HL-60/S4 (cell line): ENCODE measurements at regions not wholly inside any gene's neighbourhood (a gene's known extent, or its start where the extent isn't known, plus 50 kb on each side); places are given as distances from the start of the nearest gene placed in this dataset.
"Not testable (repeated sequence)": the region's sequence is repeated elsewhere in the genome, so short reads cannot be mapped to it uniquely, and the experiment has no call there.

Experiments
- in situ Hi-C: fragments of 300-500 bp; cut with MboI; formaldehyde crosslinking; loops from 2 replicates; pipeline ENCODE4 v1.14.3; 2022; ENCODE audit warnings: low sequenced_read_pairs

GRCh38 chr16:16448423-16448822 is 69.5 kb downstream of the NPIPA7 start:
- in situ Hi-C loops, result not testable (repeated sequence)

- in situ Hi-C loops, result not testable (repeated sequence)
These were observed 70.8 kb downstream of the NPIPA7 start for GRCh38 chr16:16449712-16450237.

GRCh38 chr16:16451721-16452410 is 72.9 kb downstream of the NPIPA7 start:
- in situ Hi-C loops, result not testable (repeated sequence)

GRCh38 chr16:16458579-16458978 is 79.6 kb downstream of the NPIPA7 start:
- in situ Hi-C loops, result not testable (repeated sequence)

GRCh38 chr16:16463792-16464191 is 84.9 kb downstream of the NPIPA7 start:
- in situ Hi-C loops, result not testable (repeated sequence)

GRCh38 chr16:16488919-16489318 is 110.0 kb downstream of the NPIPA7 start:
- in situ Hi-C loops, result not testable (repeated sequence)

GRCh38 chr16:16489466-16489865 is 110.5 kb downstream of the NPIPA7 start:
- in situ Hi-C loops, result not testable (repeated sequence)

GRCh38 chr16:16494114-16494513 is 115.2 kb downstream of the NPIPA7 start:
- in situ Hi-C loops, result not testable (repeated sequence)

GRCh38 chr16:16494998-16495397 is 116.1 kb downstream of the NPIPA7 start:
- in situ Hi-C loops, result not testable (repeated sequence)

GRCh38 chr16:16499875-16500274 is 120.9 kb downstream of the NPIPA7 start:
- in situ Hi-C loops, result not testable (repeated sequence)

GRCh38 chr16:16507041-16507440 is 128.1 kb downstream of the NPIPA7 start:
- in situ Hi-C loops, result not testable (repeated sequence)

- in situ Hi-C loops, result not testable (repeated sequence)
These were observed 129.4 kb downstream of the NPIPA7 start for GRCh38 chr16:16508344-16508743.

- in situ Hi-C loops, result not testable (repeated sequence)
These were observed 140.5 kb downstream of the NPIPA7 start for GRCh38 chr16:16519395-16519794.

GRCh38 chr16:16521239-16522002 is 142.5 kb downstream of the NPIPA7 start:
- in situ Hi-C loops, result not testable (repeated sequence)

- in situ Hi-C loops, result loop anchor here (25.0 kb wide), 1 partner anchor 1635 kb away; no protein-coding TSS in a partner anchor
These were observed 148.1 kb downstream of the NPIPA7 start for GRCh38 chr16:16526998-16527397.

GRCh38 chr16:16530744-16531143 is 151.8 kb downstream of the NPIPA7 start:
- in situ Hi-C loops, result loop anchor here (25.0 kb wide), 1 partner anchor 1632 kb away; no protein-coding TSS in a partner anchor

- in situ Hi-C loops, result loop anchor here (25.0 kb wide), 1 partner anchor 1627 kb away; no protein-coding TSS in a partner anchor
These were observed 156.6 kb downstream of the NPIPA7 start for GRCh38 chr16:16535565-16535964.

- in situ Hi-C loops, result loop anchor here (25.0 kb wide), 1 partner anchor 1626 kb away; no protein-coding TSS in a partner anchor
These were observed 157.2 kb downstream of the NPIPA7 start for GRCh38 chr16:16536151-16536550.

GRCh38 chr16:16549710-16550109 is 170.8 kb downstream of the NPIPA7 start:
- in situ Hi-C loops, result loop anchor here (25.0 kb wide), 1 partner anchor 1613 kb away; no protein-coding TSS in a partner anchor

- in situ Hi-C loops, result not testable (repeated sequence)
These were observed 171.9 kb downstream of the NPIPA7 start for GRCh38 chr16:16550824-16551223.

GRCh38 chr16:16552819-16553340 is 173.9 kb downstream of the NPIPA7 start:
- in situ Hi-C loops, result not testable (repeated sequence)
